SK-N-SH treated with all-trans-retinoic acid at 6 μM for 48 hours (cell line): ENCODE measurements at regions not wholly inside any gene's neighbourhood (a gene's known extent, or its start where the extent isn't known, plus 50 kb on each side); places are given as distances from the start of the nearest gene placed in this dataset.

Experiments used
- ARNTL ChIP-seq: fragments of 450-650 bp; formaldehyde crosslinking; IDR thresholded peaks from 2 replicates; pipeline ENCODE4 v1.5.0; 2020; ENCODE audit warnings: low read depth, mild to moderate bottlenecking, moderate library complexity, borderline replicate concordance
- CSDC2 ChIP-seq: fragments of 250-450 bp; sonication (Bioruptor Pico); IDR thresholded peaks from 2 replicates; pipeline ENCODE4 v1.5.0; 2020; ENCODE audit warnings: mild to moderate bottlenecking, moderate library complexity
- GLIS3 ChIP-seq: fragments of 250-450 bp; sonication (Bioruptor Pico); IDR thresholded peaks from 2 replicates; pipeline ENCODE4 v1.5.0; 2020; ENCODE audit warnings: mild to moderate bottlenecking, moderate library complexity
- TOX ChIP-seq: fragments of 250-450 bp; sonication (Bioruptor Pico); IDR thresholded peaks from 2 replicates; pipeline ENCODE4 v1.8.0; 2021; ENCODE audit warnings: mild to moderate bottlenecking, moderate library complexity, borderline replicate concordance
- ZFP30 ChIP-seq: fragments of 450-650 bp; formaldehyde crosslinking; IDR thresholded peaks from 2 replicates; pipeline ENCODE4 v1.5.0; 2022; ENCODE audit warnings: mild to moderate bottlenecking, moderate library complexity

GRCh38 chr16:26729951-26730541, 336.7 kb upstream of the C16orf82 start:
- no peak for TF ChIP-seq CSDC2
- no peak for TF ChIP-seq GLIS3 (CRISPR knock-in tag)
- TF ChIP-seq ZFP30 (CRISPR knock-in tag): no peak
- no peak for TF ChIP-seq ARNTL (CRISPR knock-in tag)
- TF ChIP-seq TOX (CRISPR knock-in tag): no peak
